HAP-1 (cell line): ENCODE measurements at regions not wholly inside any gene's neighbourhood (a gene's known extent, or its start where the extent isn't known, plus 50 kb on each side); places are given as distances from the start of the nearest gene placed in this dataset.
"Not testable (repeated sequence)": the region's sequence is repeated elsewhere in the genome, so short reads cannot be mapped to it uniquely, and the experiment has no call there.

ENCODE experiments used
- DNase-seq, 2 experiments: peaks; one replicate each; pipeline ENCODE4 v3.0.0-alpha.2; 2016 to 2020; ENCODE audit warnings: low spot score in 2 of 2
- H3K27me3 ChIP-seq: fragments of 250-450 bp; sonication (Bioruptor Pico); 2 replicates; pipeline ENCODE4 v1.5.1; 2020; ENCODE audit warnings: low read depth, mild to moderate bottlenecking, moderate library complexity
- H3K36me3 ChIP-seq: fragments of 250-450 bp; sonication (Bioruptor Pico); replicated peaks from 2 replicates; pipeline ENCODE4 v1.5.1; 2020; ENCODE audit warnings: mild to moderate bottlenecking
- H3K4me1 ChIP-seq: fragments of 250-450 bp; sonication (Bioruptor Pico); 2 replicates; pipeline ENCODE4 v1.5.1; 2020; ENCODE audit warnings: mild to moderate bottlenecking
- H3K4me3 ChIP-seq: fragments of 250-450 bp; sonication (Bioruptor Pico); 2 replicates; pipeline ENCODE4 v1.5.1; 2020; ENCODE audit warnings: mild to moderate bottlenecking, moderate library complexity
- H3K9me3 ChIP-seq: fragments of 250-450 bp; sonication (Bioruptor Pico); 2 replicates; pipeline ENCODE4 v1.5.1; 2020; ENCODE audit warnings: mild to moderate bottlenecking, moderate library complexity
- in situ Hi-C: fragments of 300-500 bp; cut with MboI; formaldehyde crosslinking; loops from 3 replicates; pipeline ENCODE4 v1.14.3; 2020; ENCODE audit warnings: low sequenced_read_pairs, inconsistent platforms, mixed read lengths

GRCh38 chr20:40963505-40963845, 65.1 kb upstream of the TOP1 start:
- Histone ChIP-seq H3K4me3 (no peak overlapping the region), H3K36me3 (no peaks in the 10 kb centered on the region), H3K4me1 (no peaks in the 10 kb centered on the region), H3K27me3 (no peaks in the 10 kb centered on the region), H3K9me3 (no peaks in the 10 kb centered on the region)
- DNase-seq, result no peak
- in situ Hi-C loops, result loop anchor here (10.0 to 25.0 kb wide), 2 partner anchors 381 to 1701 kb away; partner anchors contain the start of gene LPIN3

DNA sequence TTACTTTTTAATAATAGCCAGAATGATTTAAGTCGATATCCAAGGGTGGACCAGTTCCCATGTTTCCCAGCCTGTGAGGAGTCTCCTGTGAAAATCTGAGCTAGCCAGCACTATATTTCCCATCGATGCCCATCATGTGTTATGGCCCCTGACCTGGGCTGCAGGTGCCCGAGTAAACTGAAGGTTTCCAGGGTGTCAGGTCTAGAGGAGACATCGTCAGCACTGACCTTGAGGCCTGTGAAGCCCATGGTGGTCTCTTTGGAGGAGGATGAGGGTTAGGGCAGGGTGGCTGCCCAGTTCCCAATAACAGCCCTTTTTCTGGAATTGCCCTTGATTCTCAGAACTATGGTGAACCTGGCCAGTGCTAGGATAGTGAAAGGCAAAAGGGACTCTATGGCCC, 63.0 kb upstream of the TOP1 start:
- no peaks in the 10 kb centered on the region for H3K36me3 ChIP-seq
- peaks cover 2% of the 10 kb centered on the region; the same call in 1 of the 2 replicates for H3K4me1 ChIP-seq
- H3K9me3 ChIP-seq, result no peaks in the 10 kb centered on the region
- DNase-seq, result no peak
- no peak overlapping the region for H3K4me3 ChIP-seq
- no peaks in the 10 kb centered on the region for H3K27me3 ChIP-seq
- in situ Hi-C loops, result loop anchor here (10.0 to 25.0 kb wide), 2 partner anchors 379 to 1703 kb away; partner anchors contain the start of gene LPIN3

DNA sequence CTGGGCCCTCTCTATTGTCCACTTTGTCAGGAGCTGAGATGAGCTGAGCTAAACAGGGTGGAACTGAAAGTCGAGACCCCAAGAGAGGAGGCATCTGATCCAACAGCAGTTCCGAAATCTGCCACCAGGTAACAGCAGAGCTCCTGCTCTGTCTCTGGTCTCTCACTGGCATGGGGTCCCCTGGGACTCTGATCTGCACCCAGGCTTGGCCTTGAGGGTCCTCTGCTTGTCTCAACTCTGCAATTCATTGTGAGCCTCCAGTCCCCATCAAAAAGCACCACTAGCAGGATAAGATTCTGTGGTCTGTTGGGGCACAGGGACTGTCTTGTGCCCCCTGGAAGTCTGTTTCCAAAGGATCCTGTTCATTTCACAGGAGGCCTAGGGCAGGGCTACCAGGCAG, 62.5 kb upstream of the TOP1 start:
- no peaks in the 10 kb centered on the region for H3K36me3 ChIP-seq
- in situ Hi-C loops, result loop anchor here (10.0 to 25.0 kb wide), 2 partner anchors 379 to 1704 kb away; partner anchors contain the start of gene LPIN3
- H3K4me1 ChIP-seq, result peaks cover 5% of the 10 kb centered on the region; the same call in 1 of the 2 replicates
- H3K27me3 ChIP-seq, result no peaks in the 10 kb centered on the region
- H3K9me3 ChIP-seq, result no peaks in the 10 kb centered on the region
- DNase-seq, result peak in 1 of 2 experiments; percentile 58
- no peak overlapping the region for H3K4me3 ChIP-seq

- in situ Hi-C loops, result loop anchor here (10.0 to 25.0 kb wide), 2 partner anchors 378 to 1704 kb away; partner anchors contain the start of gene LPIN3
- H3K27me3 ChIP-seq, result no peaks in the 10 kb centered on the region
- DNase-seq, result no peak
Observed at GRCh38 chr20:40966516-40967185, 62.0 kb upstream of the TOP1 start.

GRCh38 chr20:40967700-40968099, 60.9 kb upstream of the TOP1 start:
- Histone ChIP-seq H3K9me3 (no peaks in the 10 kb centered on the region), H3K27me3 (no peaks in the 10 kb centered on the region), H3K4me1 (peaks cover 5% of the 10 kb centered on the region; the same call in 1 of the 2 replicates), H3K4me3 (no peak overlapping the region), H3K36me3 (no peaks in the 10 kb centered on the region)
- DNase-seq, result no peak
- in situ Hi-C loops, result loop anchor here (10.0 to 25.0 kb wide), 2 partner anchors 377 to 1705 kb away; partner anchors contain the start of gene LPIN3

More at GRCh38 chr20:40966516-40967185, 62.0 kb upstream of the TOP1 start:
- Histone ChIP-seq H3K9me3 (no peaks in the 10 kb centered on the region), H3K4me1 (peaks cover 5% of the 10 kb centered on the region; the same call in 1 of the 2 replicates), H3K4me3 (no peak overlapping the region), H3K36me3 (no peaks in the 10 kb centered on the region)

DNA sequence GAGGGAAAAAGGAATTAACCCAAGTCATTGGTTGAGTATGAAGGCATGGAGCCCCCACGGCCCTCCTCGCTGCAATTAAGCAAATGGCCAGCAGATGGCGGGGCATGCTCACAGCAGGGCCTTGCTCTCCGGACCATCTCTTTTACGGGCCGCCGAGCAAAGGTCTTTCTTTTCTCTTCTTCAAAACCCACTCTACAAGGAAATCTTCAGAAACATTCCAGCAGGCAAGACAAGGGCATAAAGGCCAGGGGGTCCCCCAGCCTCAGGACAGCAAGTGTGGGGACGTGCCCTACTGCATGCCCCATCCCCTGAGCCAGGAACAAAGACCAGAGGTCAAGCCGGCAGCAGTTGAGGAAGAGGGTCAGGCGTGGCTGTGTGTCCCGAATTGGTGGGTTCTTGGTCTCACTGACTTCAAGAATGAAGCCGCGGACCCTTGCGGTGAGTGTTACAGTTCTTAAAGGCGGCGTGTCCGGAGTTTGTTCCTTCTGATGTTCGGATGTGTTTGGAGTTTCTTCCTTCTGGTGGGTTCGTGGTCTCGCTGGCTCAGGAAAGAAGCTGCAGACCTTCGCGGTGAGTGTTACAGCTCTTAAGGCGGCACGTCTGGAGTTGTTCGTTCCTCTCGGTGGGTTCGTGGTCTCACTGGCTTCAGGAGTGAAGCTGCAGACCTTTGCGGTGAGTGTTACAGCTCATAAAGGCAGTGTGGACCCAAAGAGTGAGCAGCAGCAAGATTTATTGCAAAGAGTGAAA, 59.6 kb upstream of the TOP1 start:
- in situ Hi-C loops, result loop anchor here (10.0 to 25.0 kb wide), 2 partner anchors 376 to 1707 kb away; partner anchors contain the start of gene LPIN3
- not testable (repeated sequence) for H3K27me3 ChIP-seq, H3K9me3 ChIP-seq, H3K36me3 ChIP-seq, H3K4me1 ChIP-seq
- DNase-seq, result peak; percentile 66 to 93
- peak overlapping the region; percentile 14 for H3K4me3 ChIP-seq

GRCh38 chr20:40970218-40970617, 58.4 kb upstream of the TOP1 start:
- DNase-seq, result no peak
- H3K4me3 ChIP-seq, result no peak overlapping the region
- peaks cover 5% of the 10 kb centered on the region; the same call in 1 of the 2 replicates for H3K4me1 ChIP-seq
- H3K9me3 ChIP-seq, result no peaks in the 10 kb centered on the region
- in situ Hi-C loops, result loop anchor here (25.0 kb wide), 1 partner anchor 1708 kb away; no protein-coding TSS in a partner anchor
- no peaks in the 10 kb centered on the region for H3K36me3 ChIP-seq
- peaks cover 4% of the 10 kb centered on the region; the same call in 1 of the 2 replicates for H3K27me3 ChIP-seq

- H3K4me3 ChIP-seq, result no peak overlapping the region
- no peaks in the 10 kb centered on the region for H3K9me3 ChIP-seq
- H3K27me3 ChIP-seq, result peaks cover 4% of the 10 kb centered on the region; the same call in 1 of the 2 replicates
- no peaks in the 10 kb centered on the region for H3K4me1 ChIP-seq
- no peaks in the 10 kb centered on the region for H3K36me3 ChIP-seq
- DNase-seq, result no peak
- in situ Hi-C loops, result no loop called here
Observed at GRCh38 chr20:40977218-40977617, 51.4 kb upstream of the TOP1 start.

GRCh38 chr20:40978761-40979160, 49.9 kb upstream of the TOP1 start:
- no peaks in the 10 kb centered on the region for H3K36me3 ChIP-seq
- no peak overlapping the region for H3K4me3 ChIP-seq
- no peaks in the 10 kb centered on the region for H3K9me3 ChIP-seq
- DNase-seq, result no peak
- in situ Hi-C loops, result no loop called here
- peaks cover 4% of the 10 kb centered on the region; the same call in 1 of the 2 replicates for H3K27me3 ChIP-seq
- H3K4me1 ChIP-seq, result no peaks in the 10 kb centered on the region
